Liver (tissue), 2 donors: ENCODE measurements at regions not wholly inside any gene's neighbourhood (a gene's known extent, or its start where the extent isn't known, plus 50 kb on each side); places are given as distances from the start of the nearest gene placed in this dataset.

Source experiments
- NR2F2 ChIP-seq: IDR thresholded peaks from 2 replicates; pipeline ENCODE4 v1.6.1; 2016; ENCODE audit warnings: antibody characterized with exemption
- YY1 ChIP-seq: IDR thresholded peaks from 2 replicates; pipeline ENCODE4 v1.6.1; 2016; ENCODE audit warnings: antibody characterized with exemption, mild to moderate bottlenecking
- donor health status: healthy.

DNA sequence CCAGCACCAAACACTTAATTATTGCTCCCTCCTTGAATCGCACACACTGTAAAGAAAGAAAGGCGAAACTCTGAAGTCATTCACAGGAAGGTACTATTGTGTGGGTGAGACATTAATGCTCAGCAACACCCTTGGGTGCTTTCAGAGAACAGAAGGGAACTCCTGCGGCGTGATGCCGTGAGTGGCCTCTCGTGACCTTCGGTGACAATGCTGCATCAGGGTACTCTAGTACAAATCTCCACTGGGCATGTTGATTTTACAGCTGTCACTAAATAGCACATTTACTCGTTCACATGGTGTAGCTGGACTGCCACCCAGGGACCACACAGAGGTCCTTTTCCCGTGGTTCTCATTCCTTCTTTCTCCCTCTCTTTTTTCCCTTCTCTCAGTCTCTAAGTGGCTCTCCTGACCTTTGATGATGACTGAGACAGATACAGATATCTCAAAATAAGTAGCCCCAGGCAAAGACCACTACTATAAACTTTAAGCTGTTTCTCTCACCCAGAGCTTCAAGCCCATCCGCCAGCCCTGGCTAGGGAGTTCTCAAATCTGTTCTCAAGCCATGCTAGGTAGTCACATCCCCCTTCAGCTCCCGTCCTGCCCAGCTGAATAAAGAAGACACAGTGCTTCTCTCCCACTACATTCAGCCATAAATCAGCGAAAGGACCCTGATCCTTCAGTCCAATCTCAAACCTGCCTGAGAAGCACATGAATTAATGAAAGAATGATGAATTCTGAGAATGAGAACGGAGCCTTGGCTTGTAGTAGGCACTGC lies 223.4 kb upstream of the FMN2 start:
- TF ChIP-seq NR2F2 (no peak), YY1 (no peak)
